ENCODE measurements at regions not wholly inside any gene's neighbourhood (a gene's known extent, or its start where the extent isn't known, plus 50 kb on each side); places are given as distances from the start of the nearest gene placed in this dataset.

- TF ChIP-seq ZFP3 (CRISPR knock-in tag; IDR thresholded peaks at IDR 0.05) (no peak), POU6F1 (CRISPR knock-in tag; IDR thresholded peaks at IDR 0.05; ENCODE audit: borderline replicate concordance, low read depth) (no peak), RARB (CRISPR knock-in tag; IDR thresholded peaks at IDR 0.05) (no peak), CSDC2 (CRISPR knock-in tag; IDR thresholded peaks at IDR 0.05) (0 out of 2 replicates have a peak, but pooled peaks have one; percentile 16), PATZ1 (CRISPR knock-in tag; IDR thresholded peaks at IDR 0.05; ENCODE audit: borderline replicate concordance) (no peak), PPARA (CRISPR knock-in tag; IDR thresholded peaks at IDR 0.05; ENCODE audit: borderline replicate concordance) (no peak), SNAI2 (CRISPR knock-in tag; IDR thresholded peaks at IDR 0.05) (no peak), ESRRG (CRISPR knock-in tag; IDR thresholded peaks at IDR 0.05) (no peak), ZNF565 (CRISPR knock-in tag; conservative IDR thresholded peaks at IDR 0.05; ENCODE audit: low read depth) (no peak), ZNF8 (CRISPR knock-in tag; IDR thresholded peaks at IDR 0.05) (no peak), ZFP30 (CRISPR knock-in tag; IDR thresholded peaks at IDR 0.05) (no peak)
- TF ChIP-seq, protein P1, sequence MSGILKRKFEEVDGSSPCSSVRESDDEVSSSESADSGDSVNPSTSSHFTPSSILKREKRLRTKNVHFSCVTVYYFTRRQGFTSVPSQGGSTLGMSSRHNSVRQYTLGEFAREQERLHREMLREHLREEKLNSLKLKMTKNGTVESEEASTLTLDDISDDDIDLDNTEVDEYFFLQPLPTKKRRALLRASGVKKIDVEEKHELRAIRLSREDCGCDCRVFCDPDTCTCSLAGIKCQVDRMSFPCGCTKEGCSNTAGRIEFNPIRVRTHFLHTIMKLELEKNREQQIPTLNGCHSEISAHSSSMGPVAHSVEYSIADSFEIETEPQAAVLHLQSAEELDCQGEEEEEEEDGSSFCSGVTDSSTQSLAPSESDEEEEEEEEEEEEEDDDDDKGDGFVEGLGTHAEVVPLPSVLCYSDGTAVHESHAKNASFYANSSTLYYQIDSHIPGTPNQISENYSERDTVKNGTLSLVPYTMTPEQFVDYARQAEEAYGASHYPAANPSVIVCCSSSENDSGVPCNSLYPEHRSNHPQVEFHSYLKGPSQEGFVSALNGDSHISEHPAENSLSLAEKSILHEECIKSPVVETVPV (CRISPR knock-in tag; IDR thresholded peaks at IDR 0.05), result no peak
Measured at GRCh38 chr1:219296430-219297355, 123.0 kb downstream of the LYPLAL1 start.
